ENCODE measurements at regions not wholly inside any gene's neighbourhood (a gene's known extent, or its start where the extent isn't known, plus 50 kb on each side); places are given as distances from the start of the nearest gene placed in this dataset.

- no peaks in the 10 kb centered on the region for H3K4me1 ChIP-seq (replicated peaks)
- no peaks in the 10 kb centered on the region for H3K27me3 ChIP-seq (replicated peaks; ENCODE audit: insufficient read depth)
- intact Hi-C loops (cut with DNase I), result no loop called here
- no peak overlapping the region for H3K27ac ChIP-seq
- no peaks in the 10 kb centered on the region for H3K36me3 ChIP-seq
- DNase-seq (ENCODE audit: low spot score), result no peak
- no peak overlapping the region for H3K4me3 ChIP-seq
- no peaks in the 10 kb centered on the region for H3K9me3 ChIP-seq
- TF ChIP-seq POLR2A (IDR thresholded peaks at IDR 0.05), result no peak
- no peak for TF ChIP-seq POLR2AphosphoS5 (IDR thresholded peaks at IDR 0.05)
- no peak for TF ChIP-seq CTCF (IDR thresholded peaks at IDR 0.05)
- WGBS, result 79% methylated on average over 10 of the region's 10 CpGs
Observed at GRCh38 chr11:71075871-71076420, 176.4 kb downstream of the SHANK2 start.

- Histone ChIP-seq H3K4me1 (replicated peaks) (no peaks in the 10 kb centered on the region), H3K4me3 (no peak overlapping the region), H3K9me3 (no peaks in the 10 kb centered on the region), H3K27me3 (replicated peaks; ENCODE audit: insufficient read depth) (no peaks in the 10 kb centered on the region), H3K36me3 (no peaks in the 10 kb centered on the region), H3K27ac (no peak overlapping the region)
- TF ChIP-seq POLR2AphosphoS5 (IDR thresholded peaks at IDR 0.05) (no peak), POLR2A (IDR thresholded peaks at IDR 0.05) (no peak), CTCF (IDR thresholded peaks at IDR 0.05) (no peak)
- WGBS, result 94% methylated on average over 12 of the region's 14 CpGs
- no peak for DNase-seq (ENCODE audit: low spot score)
- intact Hi-C loops (cut with DNase I), result no loop called here
Observed at GRCh38 chr11:71075116-71075720, 177.2 kb downstream of the SHANK2 start.

GRCh38 chr11:71071736-71072509 is 180.5 kb downstream of the SHANK2 start:
- no peaks in the 10 kb centered on the region for H3K4me1 ChIP-seq (replicated peaks)
- no peaks in the 10 kb centered on the region for H3K27me3 ChIP-seq (replicated peaks; ENCODE audit: insufficient read depth)
- TF ChIP-seq POLR2A (IDR thresholded peaks at IDR 0.05) (no peak), CTCF (IDR thresholded peaks at IDR 0.05) (no peak), POLR2AphosphoS5 (IDR thresholded peaks at IDR 0.05) (no peak)
- no peaks in the 10 kb centered on the region for H3K9me3 ChIP-seq
- 89% methylated on average over 15 of the region's 15 CpGs for WGBS
- intact Hi-C loops (cut with DNase I), result no loop called here
- DNase-seq (ENCODE audit: low spot score), result no peak
- no peak overlapping the region for H3K4me3 ChIP-seq
- H3K36me3 ChIP-seq, result no peaks in the 10 kb centered on the region
- H3K27ac ChIP-seq, result no peak overlapping the region

GRCh38 chr11:71070490-71071453 is 181.6 kb downstream of the SHANK2 start:
- H3K9me3 ChIP-seq, result no peaks in the 10 kb centered on the region
- 85% methylated on average over 12 of the region's 12 CpGs for WGBS
- no peak overlapping the region for H3K27ac ChIP-seq
- H3K27me3 ChIP-seq (replicated peaks; ENCODE audit: insufficient read depth), result no peaks in the 10 kb centered on the region
- H3K4me1 ChIP-seq (replicated peaks), result no peaks in the 10 kb centered on the region
- no peak for TF ChIP-seq POLR2A (IDR thresholded peaks at IDR 0.05)
- no peak for TF ChIP-seq POLR2AphosphoS5 (IDR thresholded peaks at IDR 0.05)
- no peak for TF ChIP-seq CTCF (IDR thresholded peaks at IDR 0.05)
- no peaks in the 10 kb centered on the region for H3K36me3 ChIP-seq
- intact Hi-C loops (cut with DNase I), result no loop called here
- DNase-seq (ENCODE audit: low spot score), result no peak
- H3K4me3 ChIP-seq, result no peak overlapping the region
